ENCODE measurements at regions not wholly inside any gene's neighbourhood (a gene's known extent, or its start where the extent isn't known, plus 50 kb on each side); places are given as distances from the start of the nearest gene placed in this dataset.

- H3K9me2 ChIP-seq (replicated peaks; ENCODE audit: control insufficient read depth, low read length): no peaks in the 10 kb centered on the region
- TF ChIP-seq EZH2phosphoT487 (IDR thresholded peaks at IDR 0.05; ENCODE audit: borderline replicate concordance, low read length) (no peak), CTCF (IDR thresholded peaks at IDR 0.05; ENCODE audit: low read depth, low read length, poor library complexity, severe bottlenecking) (no peak)
- no peaks in the 10 kb centered on the region for H3K27me3 ChIP-seq (ENCODE audit: control insufficient read depth, low read length)
- no peak overlapping the region for H3K4me3 ChIP-seq (ENCODE audit: low read length)
- no peaks in the 10 kb centered on the region for H3K4me1 ChIP-seq (ENCODE audit: control insufficient read depth, low read length)
- H3K27ac ChIP-seq (ENCODE audit: low read depth, low read length): no peak overlapping the region
- no peak overlapping the region for H3K4me2 ChIP-seq (ENCODE audit: low read length)
- no peaks in the 10 kb centered on the region for H3K79me2 ChIP-seq (ENCODE audit: control insufficient read depth, low read length)
- H3K9me3 ChIP-seq (ENCODE audit: control insufficient read depth, insufficient read depth, low read length): no peaks in the 10 kb centered on the region
- H4K20me1 ChIP-seq (ENCODE audit: control insufficient read depth, insufficient read depth, low read depth, low read length): no peaks in the 10 kb centered on the region
- no peaks in the 10 kb centered on the region for H3K36me3 ChIP-seq (ENCODE audit: control insufficient read depth, low read length)
- H3F3A ChIP-seq (ENCODE audit: control insufficient read depth, insufficient read depth): no peaks in the 10 kb centered on the region
Measured at GRCh38 chr5:67333171-67333570, 136.6 kb upstream of the CD180 start.

GRCh38 chr5:67331296-67331925, 134.8 kb upstream of the CD180 start:
- Histone ChIP-seq H3K27ac (ENCODE audit: low read depth, low read length) (no peak overlapping the region), H3K4me2 (ENCODE audit: low read length) (no peak overlapping the region), H4K20me1 (ENCODE audit: control insufficient read depth, insufficient read depth, low read depth, low read length) (no peaks in the 10 kb centered on the region), H3K9me3 (ENCODE audit: control insufficient read depth, insufficient read depth, low read length) (no peaks in the 10 kb centered on the region), H3K36me3 (ENCODE audit: control insufficient read depth, low read length) (no peaks in the 10 kb centered on the region), H3K4me1 (ENCODE audit: control insufficient read depth, low read length) (no peaks in the 10 kb centered on the region), H3F3A (ENCODE audit: control insufficient read depth, insufficient read depth) (no peaks in the 10 kb centered on the region), H3K9me2 (replicated peaks; ENCODE audit: control insufficient read depth, low read length) (no peaks in the 10 kb centered on the region), H3K27me3 (ENCODE audit: control insufficient read depth, low read length) (no peaks in the 10 kb centered on the region), H3K79me2 (ENCODE audit: control insufficient read depth, low read length) (no peaks in the 10 kb centered on the region), H3K4me3 (ENCODE audit: low read length) (no peak overlapping the region)
- TF ChIP-seq EZH2phosphoT487 (IDR thresholded peaks at IDR 0.05; ENCODE audit: borderline replicate concordance, low read length) (no peak), CTCF (IDR thresholded peaks at IDR 0.05; ENCODE audit: low read depth, low read length, poor library complexity, severe bottlenecking) (no peak)

GRCh38 chr5:67319935-67320725, 123.5 kb upstream of the CD180 start:
- H3K27me3 ChIP-seq (ENCODE audit: control insufficient read depth, low read length): no peaks in the 10 kb centered on the region
- no peaks in the 10 kb centered on the region for H4K20me1 ChIP-seq (ENCODE audit: control insufficient read depth, insufficient read depth, low read depth, low read length)
- no peak overlapping the region for H3K4me3 ChIP-seq (ENCODE audit: low read length)
- H3K4me2 ChIP-seq (ENCODE audit: low read length): no peak overlapping the region
- no peak overlapping the region for H3K27ac ChIP-seq (ENCODE audit: low read depth, low read length)
- H3K9me3 ChIP-seq (ENCODE audit: control insufficient read depth, insufficient read depth, low read length): no peaks in the 10 kb centered on the region
- TF ChIP-seq CTCF (IDR thresholded peaks at IDR 0.05; ENCODE audit: low read depth, low read length, poor library complexity, severe bottlenecking) (no peak), EZH2phosphoT487 (IDR thresholded peaks at IDR 0.05; ENCODE audit: borderline replicate concordance, low read length) (no peak)
- H3F3A ChIP-seq (ENCODE audit: control insufficient read depth, insufficient read depth): no peaks in the 10 kb centered on the region
- no peaks in the 10 kb centered on the region for H3K9me2 ChIP-seq (replicated peaks; ENCODE audit: control insufficient read depth, low read length)
- no peaks in the 10 kb centered on the region for H3K4me1 ChIP-seq (ENCODE audit: control insufficient read depth, low read length)
- no peaks in the 10 kb centered on the region for H3K79me2 ChIP-seq (ENCODE audit: control insufficient read depth, low read length)
- no peaks in the 10 kb centered on the region for H3K36me3 ChIP-seq (ENCODE audit: control insufficient read depth, low read length)

Measured in DOHH2 (cell line).